ENCODE measurements at regions not wholly inside any gene's neighbourhood (a gene's known extent, or its start where the extent isn't known, plus 50 kb on each side); places are given as distances from the start of the nearest gene placed in this dataset.

GRCh38 chr7:93015779-93016481 is 101.8 kb downstream of the SAMD9 start:
- no peak for DNase-seq (ENCODE audit: low read depth in 2 of 2)

GRCh38 chr7:93015101-93015778 is 102.5 kb downstream of the SAMD9 start:
- peak; percentile 60 to 67 for DNase-seq (ENCODE audit: low read depth in 2 of 2)

DNA sequence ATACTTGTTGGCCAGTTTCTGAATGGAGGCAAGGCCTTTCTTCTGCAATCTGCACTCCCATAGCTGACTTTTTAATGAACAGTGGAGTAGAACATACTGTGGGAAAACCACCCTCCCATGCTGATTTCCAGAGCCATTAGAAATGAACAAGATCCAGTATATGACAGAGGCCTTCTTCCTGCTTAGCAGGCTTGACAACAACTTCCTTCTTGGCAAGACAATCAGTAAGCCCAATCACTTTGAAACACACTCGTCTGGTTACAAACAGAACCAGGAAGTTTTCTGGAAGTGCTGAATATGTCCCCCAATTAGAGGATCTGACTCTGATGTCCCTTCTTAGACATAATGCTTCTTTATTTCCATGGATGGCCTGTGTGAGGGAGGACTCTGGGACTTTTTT is 103.4 kb downstream of the SAMD9 start:
- no peak for DNase-seq (ENCODE audit: low read depth in 2 of 2)

DNA sequence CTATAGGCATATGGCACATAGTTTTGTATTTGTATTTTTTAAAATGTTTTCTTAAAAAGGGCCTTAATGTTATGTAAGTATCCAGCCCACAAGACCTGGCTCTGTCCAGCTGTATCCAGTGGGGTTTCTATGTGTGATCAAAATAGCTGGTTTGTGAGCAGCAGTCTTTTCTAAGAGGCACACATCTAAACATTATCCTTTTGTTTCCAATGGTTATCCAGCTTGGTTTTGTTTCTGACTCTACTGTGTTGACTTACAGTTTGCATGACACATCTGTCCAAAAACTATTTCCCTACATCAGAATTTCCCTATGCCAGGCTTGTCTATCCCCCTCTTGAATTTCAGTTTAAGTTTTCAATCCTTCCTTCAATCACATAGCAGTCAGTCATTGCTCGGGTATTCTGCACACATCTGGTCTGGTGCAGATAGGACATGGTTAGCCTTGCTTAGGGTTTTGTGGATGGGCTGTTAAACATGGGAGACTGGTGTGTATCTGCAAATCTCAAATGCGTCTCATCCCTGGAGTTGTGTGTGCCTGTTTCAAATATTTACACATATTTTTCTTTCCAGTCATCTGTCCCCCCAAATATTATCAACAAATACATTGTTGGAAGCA is 104.2 kb downstream of the SAMD9 start:
- DNase-seq (ENCODE audit: low read depth in 2 of 2): no peak

DNA sequence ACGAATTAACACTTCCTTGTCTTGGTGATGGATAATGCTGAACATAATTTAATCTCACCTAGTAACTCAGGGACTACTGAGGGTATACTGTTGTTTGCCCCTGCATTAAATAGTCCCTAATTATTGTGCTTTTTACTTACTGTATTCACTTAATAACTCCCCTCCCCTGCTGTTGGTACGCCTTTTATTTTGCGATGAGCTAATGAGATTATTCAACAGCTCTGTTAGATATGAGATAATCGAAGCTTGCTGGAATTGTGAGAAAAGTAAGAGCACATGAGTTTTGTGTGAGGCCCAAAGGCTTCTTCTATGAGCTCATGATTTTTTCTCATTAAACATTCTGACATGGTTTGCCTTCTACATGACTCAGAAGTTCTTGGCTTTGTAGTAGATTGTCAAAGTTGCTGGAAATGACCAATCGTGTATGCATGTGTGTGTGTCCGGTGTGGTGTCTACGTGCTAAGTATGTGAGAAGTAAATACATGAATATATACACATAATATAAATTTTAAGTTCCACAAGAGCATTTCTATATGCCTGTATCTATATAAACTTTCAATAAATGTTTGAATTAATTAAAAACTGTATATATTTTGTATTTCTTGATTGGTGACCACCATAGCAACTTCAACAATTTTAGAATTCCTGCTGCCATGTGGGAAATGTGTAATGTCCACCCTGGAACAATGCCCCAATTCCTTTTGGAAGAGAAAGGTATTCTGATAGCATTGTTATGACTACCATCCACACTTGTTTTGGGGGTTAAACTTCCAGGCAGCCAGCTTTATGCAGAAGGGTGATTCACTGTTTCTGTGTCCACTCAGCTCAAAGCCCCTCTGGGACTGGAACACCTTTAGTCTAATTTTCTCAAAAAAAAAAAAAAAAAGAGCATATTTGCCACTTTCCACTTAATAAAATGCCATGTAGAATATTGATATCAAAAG is 106.2 kb downstream of the SAMD9 start:
- DNase-seq (ENCODE audit: low read depth in 2 of 2): peak; percentile 94

- no peak for DNase-seq (ENCODE audit: low read depth in 2 of 2)
These were observed 108.9 kb downstream of the SAMD9 start for GRCh38 chr7:93008833-93009232.

GRCh38 chr7:93006480-93007095 is 111.2 kb downstream of the SAMD9 start:
- DNase-seq (ENCODE audit: low read depth in 2 of 2): no peak

DNA sequence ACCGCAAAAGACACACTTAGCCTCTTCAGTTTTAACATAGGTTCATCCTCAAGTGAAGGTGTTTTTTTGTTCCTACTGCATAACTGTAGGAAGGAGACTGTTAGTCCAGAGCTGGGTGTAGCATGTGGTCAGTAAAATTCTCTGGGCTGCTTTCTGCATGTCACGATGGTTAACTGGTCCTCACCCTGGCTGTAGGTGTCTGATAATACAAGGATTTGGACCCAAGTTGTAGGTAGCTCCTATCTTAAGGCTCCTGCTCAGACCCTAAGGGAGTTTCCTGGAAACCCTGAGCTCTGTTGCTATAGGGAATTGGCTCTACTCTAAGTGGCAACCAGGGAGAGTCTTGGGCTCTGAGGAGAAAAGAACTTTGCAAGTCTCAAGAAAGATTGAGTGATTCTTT is 112.9 kb downstream of the SAMD9 start:
- DNase-seq (ENCODE audit: low read depth in 2 of 2): no peak

DNA sequence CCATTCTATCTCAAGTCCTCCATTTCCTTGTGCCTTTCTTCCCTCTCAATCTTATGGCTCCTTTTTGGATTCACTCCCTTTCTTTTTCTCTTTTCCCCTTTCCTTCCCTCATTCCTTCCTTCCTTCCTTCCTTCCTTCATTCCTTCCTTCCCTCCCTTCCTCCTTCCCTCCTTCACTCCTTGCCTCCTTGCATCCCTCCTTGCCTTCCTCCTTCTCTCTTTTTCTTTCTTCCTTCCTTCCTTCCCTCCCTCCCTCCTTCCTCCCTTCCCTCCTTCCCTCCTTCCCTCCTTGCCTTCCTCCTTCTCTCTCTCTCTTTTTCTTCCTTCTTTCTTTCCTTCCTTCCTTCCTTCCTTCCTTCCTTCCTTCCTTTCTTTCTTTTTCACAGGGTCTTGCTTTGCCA is 120.1 kb downstream of the SAMD9 start:
- no peak for DNase-seq (ENCODE audit: low read depth in 2 of 2)

DNA sequence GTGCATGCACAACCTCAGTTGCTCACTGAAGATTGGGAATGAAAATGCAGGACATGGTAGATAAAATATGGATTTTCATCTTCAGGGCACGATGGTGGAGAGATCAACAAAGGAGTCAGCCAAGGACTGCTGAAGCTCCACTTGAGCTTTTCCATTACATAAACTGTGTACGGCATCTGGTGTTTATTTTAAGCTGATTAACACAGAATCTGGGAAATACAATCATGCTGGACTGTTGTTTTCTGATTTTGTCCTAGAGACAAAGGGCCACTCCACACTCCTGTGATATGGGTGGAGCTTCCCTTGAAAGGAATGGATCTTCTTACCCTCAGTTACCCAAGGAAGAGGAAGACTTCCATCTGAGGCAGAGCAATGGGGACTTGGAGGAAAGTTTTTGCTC is 120.6 kb downstream of the SAMD9 start:
- no peak for DNase-seq (ENCODE audit: low read depth in 2 of 2)

GRCh38 chr7:92994901-92995300 is 122.9 kb downstream of the SAMD9 start:
- DNase-seq (ENCODE audit: low read depth in 2 of 2): no peak

DNA sequence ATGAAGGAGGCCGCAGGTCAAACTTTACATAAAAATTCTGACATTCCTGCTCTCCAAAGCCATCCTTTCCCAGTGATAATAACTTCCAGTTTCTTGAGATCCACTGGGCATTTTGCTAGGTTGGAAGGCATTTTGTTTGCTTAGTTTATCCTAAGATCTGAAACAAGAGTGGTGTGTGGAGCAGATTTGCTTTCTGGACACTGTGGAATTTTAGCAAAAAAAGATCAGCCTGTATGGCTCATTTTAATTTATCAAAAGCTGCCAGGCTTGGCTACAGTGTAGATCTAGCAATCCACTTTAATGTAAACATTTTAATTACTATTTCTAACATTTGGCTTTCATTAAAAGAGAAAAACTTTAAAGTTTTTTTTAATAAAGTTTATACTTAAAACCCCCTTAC is 124.8 kb downstream of the SAMD9 start:
- DNase-seq (ENCODE audit: low read depth in 2 of 2): no peak

DNA sequence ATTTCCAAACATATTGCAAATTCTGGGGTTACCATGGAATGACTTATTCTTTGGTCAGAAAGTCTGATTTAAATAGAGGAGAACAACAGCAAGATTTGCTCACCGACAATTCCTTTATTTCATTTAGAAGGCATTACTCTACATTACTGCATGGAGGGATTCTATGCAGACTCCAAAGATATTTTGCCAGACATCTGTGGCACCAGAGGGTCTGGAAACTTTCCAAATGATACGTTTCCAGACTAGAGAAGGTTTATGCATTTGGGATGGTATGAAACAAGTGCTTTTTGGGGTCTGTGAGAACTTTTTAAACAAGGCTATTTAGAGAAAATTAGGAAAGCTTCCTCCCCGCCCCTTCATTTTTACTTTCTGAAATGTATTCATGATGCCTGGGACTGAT is 125.3 kb downstream of the SAMD9 start:
- no peak for DNase-seq (ENCODE audit: low read depth in 2 of 2)

DNA sequence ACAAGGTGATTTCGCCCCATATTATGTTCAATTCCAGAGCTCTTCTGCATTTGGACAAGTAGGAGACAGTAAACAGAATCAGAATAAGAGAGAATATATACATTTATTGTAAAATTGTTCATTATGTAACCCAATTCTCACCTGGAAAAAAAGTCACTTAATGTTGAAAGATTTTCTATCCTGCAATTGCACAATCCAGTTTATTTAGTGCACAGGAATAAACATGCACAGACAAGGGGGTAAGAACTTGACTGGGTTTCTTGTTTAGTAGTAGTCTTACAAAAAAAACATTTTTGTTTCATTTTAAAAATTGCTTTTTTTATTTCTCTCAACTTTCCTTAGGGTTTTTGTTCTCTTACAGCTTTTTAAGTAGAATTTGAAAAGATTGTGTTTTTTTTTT is 126.6 kb downstream of the SAMD9 start:
- no peak for DNase-seq (ENCODE audit: low read depth in 2 of 2)

- no peak for DNase-seq (ENCODE audit: low read depth in 2 of 2)
These were observed 128.7 kb downstream of the SAMD9 start for GRCh38 chr7:92988941-92989545.

GRCh38 chr7:92988051-92988450 is 129.7 kb downstream of the SAMD9 start:
- DNase-seq (ENCODE audit: low read depth in 2 of 2): no peak

DNA sequence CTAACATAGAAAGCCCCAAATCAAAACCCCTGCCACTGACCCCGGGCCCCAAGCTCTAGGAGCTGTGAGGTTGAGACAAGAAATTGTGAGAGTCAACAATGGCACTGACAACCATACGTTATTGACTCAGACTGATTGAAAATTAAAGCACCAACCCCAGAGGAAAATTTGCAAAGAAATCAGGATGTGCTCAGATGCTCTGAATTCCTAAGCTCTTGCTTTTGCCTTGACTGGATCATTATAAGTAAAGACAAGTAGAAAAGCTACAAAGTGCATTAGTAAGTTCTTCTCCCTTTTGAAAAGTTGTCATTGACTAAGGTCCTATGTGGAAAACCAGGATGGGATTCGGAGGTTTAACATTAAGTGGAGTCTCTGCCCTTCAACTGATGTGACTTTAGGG is 130.2 kb downstream of the SAMD9 start:
- peak in 1 of 2 experiments; percentile 20 for DNase-seq (ENCODE audit: low read depth in 2 of 2)

DNA sequence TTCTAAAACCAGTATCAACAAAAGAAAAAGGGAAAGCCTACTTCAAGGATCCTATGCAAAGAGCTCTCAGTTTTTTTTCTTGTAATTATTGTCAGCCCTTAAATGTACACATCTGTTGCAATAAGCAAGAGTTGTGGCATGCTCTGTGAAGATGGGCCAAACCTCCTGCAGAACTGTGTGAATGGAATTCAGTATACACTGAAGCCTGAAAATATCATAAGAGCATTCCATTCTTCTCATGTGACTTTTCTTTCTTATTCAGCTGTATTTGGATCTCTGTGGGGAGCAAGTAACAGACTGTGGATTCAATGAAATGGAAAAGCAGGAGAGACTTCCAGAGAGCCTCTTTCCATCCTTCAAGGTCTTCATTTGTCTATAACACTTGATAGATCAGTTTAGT is 130.7 kb downstream of the SAMD9 start:
- peak; percentile 86 to 88 for DNase-seq (ENCODE audit: low read depth in 2 of 2)

DNA sequence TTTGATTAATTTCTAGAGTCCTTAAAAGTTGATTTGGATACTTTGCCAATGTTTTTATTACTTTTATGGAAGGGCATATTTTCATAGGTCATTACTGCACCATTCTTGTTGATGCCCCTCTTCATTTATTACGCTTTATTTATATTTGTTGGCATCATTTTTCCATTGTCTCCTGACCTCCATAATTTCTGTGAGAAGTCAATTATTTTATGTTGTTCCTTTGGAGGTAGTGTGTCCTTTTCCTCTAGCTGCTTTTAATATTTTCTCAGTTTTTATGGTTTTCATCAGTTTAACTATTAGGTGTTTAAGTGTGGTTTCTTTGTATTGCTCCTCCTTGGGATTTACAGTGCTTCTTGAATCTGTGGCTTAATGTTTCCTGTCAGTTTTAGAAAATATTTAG is 134.9 kb downstream of the SAMD9 start:
- no peak for DNase-seq (ENCODE audit: low read depth in 2 of 2)

DNA sequence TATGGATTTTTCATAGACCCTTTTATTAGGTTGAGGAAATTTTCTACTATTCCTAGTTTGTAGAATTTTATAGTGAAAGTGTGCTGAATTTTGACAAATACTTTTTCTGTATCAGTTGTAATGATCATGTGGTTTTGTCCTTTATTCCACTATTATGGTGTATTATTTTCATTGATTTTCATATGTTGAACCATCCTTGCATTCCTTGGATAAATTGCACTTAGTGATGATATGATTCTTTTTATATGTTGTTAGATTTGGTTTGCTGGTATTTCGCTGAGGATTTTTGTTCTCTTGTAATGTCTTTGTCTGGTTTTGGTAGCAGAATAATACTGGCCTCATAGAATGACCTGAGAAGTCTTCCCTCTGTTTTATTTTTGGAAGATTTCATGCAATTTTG is 140.6 kb upstream of the CDK6 start:
- no peak for DNase-seq (ENCODE audit: low read depth in 2 of 2)

GRCh38 chr7:92973974-92974373 is 137.6 kb upstream of the CDK6 start:
- DNase-seq (ENCODE audit: low read depth in 2 of 2): peak in 1 of 2 experiments; percentile 42
